OCI-LY3 (cell line): ENCODE measurements at regions not wholly inside any gene's neighbourhood (a gene's known extent, or its start where the extent isn't known, plus 50 kb on each side); places are given as distances from the start of the nearest gene placed in this dataset.

ENCODE experiments used
- H2AFZ ChIP-seq: fragments of 200-600, 300-600 bp; shearing (Covaris generic); 2 replicates; pipeline ENCODE4 v1.6.0; 2014; ENCODE audit warnings: antibody characterized with exemption, low read depth, low read length
- H3K27ac ChIP-seq: fragments of 200-600, 300-600 bp; sonication (generic); 2 replicates; pipeline ENCODE4 v1.5.1; 2014; ENCODE audit warnings: mild to moderate bottlenecking, low read length, moderate library complexity, mixed read lengths
- H3K27me3 ChIP-seq: fragments of 200-600, 300-600 bp; sonication (generic); 2 replicates; pipeline ENCODE4 v1.6.1; 2014; ENCODE audit warnings: low read depth, low read length, mixed read lengths
- H3K36me3 ChIP-seq: fragments of 200-600, 300-600 bp; sonication (generic); replicated peaks from 2 replicates; pipeline ENCODE3; 2014; ENCODE audit warnings: low read depth, low read length, mixed read lengths
- H3K4me1 ChIP-seq: fragments of 300-600, 200-600 bp; sonication (generic); 2 replicates; pipeline ENCODE4 v1.6.1; 2014; ENCODE audit warnings: low read length, mixed read lengths
- H3K4me2 ChIP-seq: fragments of 200-600, 300-600 bp; sonication (generic); 2 replicates; pipeline ENCODE4 v1.6.1; 2014; ENCODE audit warnings: low read length, mixed read lengths
- H3K4me3 ChIP-seq: fragments of 300-600, 200-600 bp; sonication (generic); 2 replicates; pipeline ENCODE4 v1.5.1; 2014; ENCODE audit warnings: antibody characterized with exemption, mild to moderate bottlenecking, low read length, moderate library complexity
- H3K79me2 ChIP-seq: fragments of 300-600, 200-600 bp; shearing (Covaris generic); 2 replicates; pipeline ENCODE4 v1.6.1; 2014; ENCODE audit warnings: mild to moderate bottlenecking, low read length, mixed read lengths
- H3K9ac ChIP-seq: fragments of 300-600, 200-600 bp; shearing (Covaris generic); 2 replicates; pipeline ENCODE4 v1.6.0; 2014; ENCODE audit warnings: mild to moderate bottlenecking, low read length, moderate library complexity
- H3K9me3 ChIP-seq: fragments of 200-600, 300-600 bp; shearing (Covaris generic); 2 replicates; pipeline ENCODE4 v1.6.1; 2014; ENCODE audit warnings: low read length, mixed read lengths; ENCODE audit not compliant: insufficient read depth
- H4K20me1 ChIP-seq: fragments of 200-600, 300-600 bp; sonication (generic); 2 replicates; pipeline ENCODE4 v1.6.1; 2016; ENCODE audit warnings: low read length, mixed read lengths; ENCODE audit not compliant: insufficient read depth
- EZH2phosphoT487 ChIP-seq: fragments of 200-600 bp; shearing (Covaris generic); IDR thresholded peaks from 2 replicates; pipeline ENCODE4 v1.6.1; 2018; ENCODE audit warnings: antibody characterized with exemption, mixed run types, low read depth
- TF ChIP-seq, protein P1 (sequence below): fragments of 200-600, 300-600 bp; sonication (generic); IDR thresholded peaks from 2 replicates; pipeline ENCODE4 v1.5.1; 2014; ENCODE audit warnings: antibody characterized with exemption, low read length, low read depth

DNA sequence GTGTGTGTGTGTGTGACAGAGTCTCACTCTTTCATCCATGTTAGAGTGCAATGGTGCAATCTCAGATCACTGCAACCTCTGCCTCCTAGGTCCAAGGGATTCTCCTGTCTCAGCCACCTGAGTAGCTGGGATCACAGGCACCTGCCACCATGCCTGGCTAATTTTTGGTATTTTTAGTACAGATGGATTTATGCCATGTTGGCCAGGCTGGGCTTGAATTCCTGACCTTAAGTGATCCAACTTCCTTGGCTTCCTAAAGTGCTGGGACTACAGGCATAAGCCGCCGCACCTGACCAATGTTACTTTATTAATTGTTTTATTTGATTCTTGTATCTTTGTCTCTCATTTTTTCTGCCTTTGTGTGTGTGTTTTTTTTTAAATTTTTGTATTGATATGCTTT lies 89.6 kb downstream of the ZNF486 start:
- H3K79me2 ChIP-seq: no peaks in the 10 kb centered on the region
- H3K4me2 ChIP-seq: no peak overlapping the region
- no peak overlapping the region for H2AFZ ChIP-seq
- no peaks in the 10 kb centered on the region for H3K27me3 ChIP-seq
- TF ChIP-seq, protein P1, sequence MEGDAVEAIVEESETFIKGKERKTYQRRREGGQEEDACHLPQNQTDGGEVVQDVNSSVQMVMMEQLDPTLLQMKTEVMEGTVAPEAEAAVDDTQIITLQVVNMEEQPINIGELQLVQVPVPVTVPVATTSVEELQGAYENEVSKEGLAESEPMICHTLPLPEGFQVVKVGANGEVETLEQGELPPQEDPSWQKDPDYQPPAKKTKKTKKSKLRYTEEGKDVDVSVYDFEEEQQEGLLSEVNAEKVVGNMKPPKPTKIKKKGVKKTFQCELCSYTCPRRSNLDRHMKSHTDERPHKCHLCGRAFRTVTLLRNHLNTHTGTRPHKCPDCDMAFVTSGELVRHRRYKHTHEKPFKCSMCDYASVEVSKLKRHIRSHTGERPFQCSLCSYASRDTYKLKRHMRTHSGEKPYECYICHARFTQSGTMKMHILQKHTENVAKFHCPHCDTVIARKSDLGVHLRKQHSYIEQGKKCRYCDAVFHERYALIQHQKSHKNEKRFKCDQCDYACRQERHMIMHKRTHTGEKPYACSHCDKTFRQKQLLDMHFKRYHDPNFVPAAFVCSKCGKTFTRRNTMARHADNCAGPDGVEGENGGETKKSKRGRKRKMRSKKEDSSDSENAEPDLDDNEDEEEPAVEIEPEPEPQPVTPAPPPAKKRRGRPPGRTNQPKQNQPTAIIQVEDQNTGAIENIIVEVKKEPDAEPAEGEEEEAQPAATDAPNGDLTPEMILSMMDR: no peak
- TF ChIP-seq EZH2phosphoT487: no peak
- 0 out of 2 replicates have a peak, but pooled peaks cover 4% of the 10 kb centered on the region for H3K9me3 ChIP-seq
- no peak overlapping the region for H3K9ac ChIP-seq
- H3K36me3 ChIP-seq: no peaks in the 10 kb centered on the region
- H3K4me3 ChIP-seq: no peak overlapping the region
- H4K20me1 ChIP-seq: no peaks in the 10 kb centered on the region
- no peaks in the 10 kb centered on the region for H3K4me1 ChIP-seq
- H3K27ac ChIP-seq: no peak overlapping the region

DNA sequence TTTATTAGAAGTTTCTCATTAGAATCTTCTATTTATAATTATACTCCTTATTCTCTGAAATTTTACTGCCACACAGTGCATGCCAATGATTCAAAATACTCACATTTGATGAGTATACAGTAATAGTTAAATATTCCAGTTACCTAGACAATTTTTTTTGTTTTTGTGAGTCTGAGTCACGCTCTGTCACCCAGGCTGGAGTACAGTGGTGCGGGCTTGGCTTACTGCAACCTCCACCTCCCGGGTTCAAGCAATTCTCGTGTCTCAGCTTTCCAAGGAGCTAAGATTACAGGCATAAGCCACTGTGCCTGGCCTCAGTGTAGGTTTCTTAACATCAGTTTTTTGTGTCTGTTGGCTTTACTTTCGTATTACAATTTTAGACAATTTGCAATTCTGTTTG lies 87.1 kb downstream of the ZNF486 start:
- H3K27me3 ChIP-seq: no peaks in the 10 kb centered on the region
- H4K20me1 ChIP-seq: no peaks in the 10 kb centered on the region
- H3K27ac ChIP-seq: no peak overlapping the region
- TF ChIP-seq, protein P1: no peak
- TF ChIP-seq EZH2phosphoT487: no peak
- H3K79me2 ChIP-seq: no peaks in the 10 kb centered on the region
- H3K4me3 ChIP-seq: no peak overlapping the region
- no peak overlapping the region for H2AFZ ChIP-seq
- H3K4me1 ChIP-seq: no peaks in the 10 kb centered on the region
- no peaks in the 10 kb centered on the region for H3K9me3 ChIP-seq
- no peak overlapping the region for H3K9ac ChIP-seq
- no peaks in the 10 kb centered on the region for H3K36me3 ChIP-seq
- no peak overlapping the region for H3K4me2 ChIP-seq

DNA sequence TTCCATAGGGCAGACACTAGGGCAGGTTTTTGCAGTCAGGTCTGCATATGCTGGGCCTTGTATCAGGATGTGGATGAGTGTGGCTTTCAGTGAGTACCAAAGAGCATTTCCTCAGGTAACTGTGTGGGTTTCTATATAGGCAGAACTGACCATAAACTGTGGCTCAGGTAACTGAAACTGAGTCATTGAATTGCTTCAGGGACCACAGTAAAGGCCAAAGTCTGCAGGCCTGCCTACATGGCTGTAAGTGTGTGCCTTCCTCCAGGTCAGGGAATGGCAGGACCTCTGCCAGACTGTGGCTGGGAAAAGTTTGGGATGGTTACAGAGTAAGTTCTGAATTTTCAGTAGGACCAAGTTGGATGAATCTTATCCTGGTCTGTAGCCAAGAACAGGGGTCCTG lies 85.6 kb downstream of the ZNF486 start:
- Histone ChIP-seq H3K4me2 (no peak overlapping the region), H3K36me3 (no peaks in the 10 kb centered on the region), H3K9ac (no peak overlapping the region), H3K27ac (no peak overlapping the region), H3K27me3 (no peaks in the 10 kb centered on the region), H3K4me3 (no peak overlapping the region), H2AFZ (no peak overlapping the region), H3K9me3 (no peaks in the 10 kb centered on the region), H3K79me2 (no peaks in the 10 kb centered on the region), H4K20me1 (no peaks in the 10 kb centered on the region), H3K4me1 (no peaks in the 10 kb centered on the region)
- TF ChIP-seq, protein P1: no peak
- no peak for TF ChIP-seq EZH2phosphoT487

DNA sequence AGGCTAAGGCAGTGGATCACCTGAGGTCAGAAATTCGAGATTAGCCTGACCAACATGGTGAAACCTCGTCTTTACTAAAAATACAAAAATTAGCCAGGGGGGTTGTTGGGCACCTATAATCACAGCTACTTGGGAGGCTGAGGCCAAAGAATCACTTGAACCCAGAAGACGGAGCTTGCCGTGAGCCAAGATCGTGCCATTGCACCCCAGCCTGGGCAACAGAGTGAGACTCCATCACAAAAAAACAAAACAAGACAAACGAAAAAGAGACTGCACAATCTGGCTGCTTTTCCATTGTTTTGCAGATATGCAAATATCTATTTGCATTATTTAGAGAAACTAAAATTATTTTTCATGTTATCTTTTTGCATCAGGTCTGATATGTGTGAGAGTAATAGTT lies 83.6 kb downstream of the ZNF486 start:
- no peak for TF ChIP-seq EZH2phosphoT487
- TF ChIP-seq, protein P1: no peak
- no peak overlapping the region for H3K27ac ChIP-seq
- no peaks in the 10 kb centered on the region for H4K20me1 ChIP-seq
- H3K36me3 ChIP-seq: no peaks in the 10 kb centered on the region
- no peak overlapping the region for H2AFZ ChIP-seq
- H3K27me3 ChIP-seq: no peaks in the 10 kb centered on the region
- H3K4me1 ChIP-seq: no peaks in the 10 kb centered on the region
- no peak overlapping the region for H3K4me3 ChIP-seq
- no peak overlapping the region for H3K9ac ChIP-seq
- H3K9me3 ChIP-seq: no peaks in the 10 kb centered on the region
- no peaks in the 10 kb centered on the region for H3K79me2 ChIP-seq
- no peak overlapping the region for H3K4me2 ChIP-seq
